ENCODE measurements at regions not wholly inside any gene's neighbourhood (a gene's known extent, or its start where the extent isn't known, plus 50 kb on each side); places are given as distances from the start of the nearest gene placed in this dataset.

- TF ChIP-seq BHLHE40 (IDR thresholded peaks at IDR 0.05; ENCODE audit: borderline replicate concordance) (no peak), ELF4 (IDR thresholded peaks at IDR 0.05) (no peak), PKNOX1 (IDR thresholded peaks at IDR 0.05) (no peak), NFRKB (IDR thresholded peaks at IDR 0.05) (no peak), FOXM1 (IDR thresholded peaks at IDR 0.05; ENCODE audit: borderline replicate concordance) (no peak), LEF1 (IDR thresholded peaks at IDR 0.05; ENCODE audit: borderline replicate concordance) (no peak), HDGF (IDR thresholded peaks at IDR 0.05; ENCODE audit: borderline replicate concordance) (no peak), CTBP1 (IDR thresholded peaks at IDR 0.05; ENCODE audit: borderline replicate concordance) (no peak), SP1 (IDR thresholded peaks at IDR 0.05) (no peak), ZNF384 (IDR thresholded peaks at IDR 0.05) (no peak)
Observed at GRCh38 chr14:38078393-38078792, 129.3 kb upstream of the SSTR1 start.

Data from HEK293T (cell line).